Ascending aorta (tissue), 2 donors: ENCODE measurements at regions not wholly inside any gene's neighbourhood (a gene's known extent, or its start where the extent isn't known, plus 50 kb on each side); places are given as distances from the start of the nearest gene placed in this dataset.
"Not testable (repeated sequence)": the region's sequence is repeated elsewhere in the genome, so short reads cannot be mapped to it uniquely, and the experiment has no call there.

Experiments used
- DNase-seq, 2 donors: peaks; one replicate each; pipeline ENCODE4 v3.0.0-alpha.2; 2019; ENCODE audit warnings: low spot score in 2 of 2
- H3K27ac ChIP-seq, 2 donors: fragments of 200-600 bp; sonication (generic); one replicate each; pipeline ENCODE4 v1.5.1; 2016 to 2017; ENCODE audit warnings: mild to moderate bottlenecking in 1 of 2
- H3K27me3 ChIP-seq: fragments of 200-600 bp; sonication (generic); one replicate; pipeline ENCODE4 v1.5.1; 2017
- H3K36me3 ChIP-seq, 2 donors: fragments of 200-600 bp; sonication (generic); one replicate each; pipeline ENCODE4 v1.5.1; 2016
- H3K4me1 ChIP-seq, 2 donors: fragments of 200-600 bp; sonication (generic); one replicate each; pipeline ENCODE4 v1.5.1; 2016 to 2017; ENCODE audit warnings: mild to moderate bottlenecking in 1 of 2
- H3K4me3 ChIP-seq, 2 donors: fragments of 200-600 bp; sonication (generic); one replicate each; pipeline ENCODE4 v1.5.1; 2016 to 2017; ENCODE audit warnings: mild to moderate bottlenecking in 1 of 2
- H3K9me3 ChIP-seq, 2 donors: fragments of 200-600 bp; sonication (generic); one replicate each; pipeline ENCODE4 v1.5.1; 2016
- CTCF ChIP-seq, 3 experiments: fragments of 200-600 bp in 2 of 3; fragments of 450-650 bp in 1 of 3; sonication (generic) in 2 of 3; IDR thresholded peaks; one replicate each; pipeline ENCODE4 v1.5.1; 2016 to 2019; ENCODE audit warnings: antibody characterized with exemption in 3 of 3, mild to moderate bottlenecking in 1 of 3, moderate library complexity in 1 of 3
- intact Hi-C: fragments of 100-400 bp; cut with DNase I; formaldehyde crosslinking; loops from one replicate; pipeline ENCODE4 v1.15.1; 2023

GRCh38 chr6:137573739-137574138, 79.5 kb upstream of the OLIG3 start:
- TF ChIP-seq CTCF (IDR thresholded peaks at IDR 0.05) = no peak
- Histone ChIP-seq H3K27me3 (no peaks in the 10 kb centered on the region), H3K4me1 (no peaks in the 10 kb centered on the region), H3K27ac (no peak overlapping the region), H3K9me3 (no peaks in the 10 kb centered on the region), H3K36me3 (no peaks in the 10 kb centered on the region), H3K4me3 (no peak overlapping the region)
- intact Hi-C loops = no loop called here
- no peak for DNase-seq

- DNase-seq = no peak
- intact Hi-C loops = no loop called here
- Histone ChIP-seq H3K4me3 (no peak overlapping the region), H3K27me3 (no peaks in the 10 kb centered on the region), H3K27ac (no peak overlapping the region), H3K4me1 (no peaks in the 10 kb centered on the region), H3K36me3 (no peaks in the 10 kb centered on the region), H3K9me3 (no peaks in the 10 kb centered on the region)
- TF ChIP-seq CTCF (IDR thresholded peaks at IDR 0.05) = no peak
These were observed 85.4 kb upstream of the OLIG3 start for GRCh38 chr6:137579612-137580011.

DNA sequence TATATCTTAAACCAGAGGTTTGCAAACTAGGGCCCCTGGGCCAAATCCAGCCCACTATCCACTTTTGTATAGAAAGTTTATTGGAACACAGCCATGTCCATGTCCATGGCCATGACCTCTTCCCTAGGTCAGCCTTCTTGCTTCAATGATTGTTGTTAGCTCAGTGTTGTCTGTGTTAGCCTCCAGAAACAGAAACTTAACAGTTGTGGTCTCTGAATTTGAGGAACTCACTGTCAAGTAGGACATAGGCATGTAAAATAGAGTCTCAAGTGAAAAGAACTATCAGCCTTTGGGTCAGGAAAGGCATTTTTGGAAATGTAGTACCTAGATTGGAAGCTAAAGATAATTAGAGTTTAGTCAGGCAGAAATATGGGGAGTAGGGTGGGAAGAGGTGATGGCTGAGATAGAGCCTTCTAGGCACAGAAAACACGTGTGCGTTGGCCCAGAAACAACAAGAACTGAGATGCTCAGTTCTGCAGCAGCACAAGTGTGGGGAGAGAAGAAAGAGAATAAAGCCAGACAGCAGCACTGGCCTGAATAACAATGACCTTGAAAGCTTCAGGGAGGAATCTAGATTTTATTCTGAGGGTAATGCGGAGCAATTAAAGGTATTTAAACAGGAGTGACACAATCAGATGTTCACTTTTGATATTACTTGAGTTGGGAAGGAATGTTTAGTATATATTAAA, 87.0 kb upstream of the OLIG3 start:
- intact Hi-C loops = no loop called here
- no peak overlapping the region for H3K27ac ChIP-seq

GRCh38 chr6:137583519-137583918, 89.3 kb upstream of the OLIG3 start:
- H3K27ac ChIP-seq, intact Hi-C loops, DNase-seq, H3K4me1 ChIP-seq, H3K36me3 ChIP-seq, H3K9me3 ChIP-seq, H3K4me3 ChIP-seq, H3K27me3 ChIP-seq: not testable (repeated sequence)

More for the DNA sequence above, 87.0 kb upstream of the OLIG3 start:
- DNase-seq = no peak
- no peak overlapping the region for H3K4me3 ChIP-seq
- no peaks in the 10 kb centered on the region for H3K27me3 ChIP-seq
- no peaks in the 10 kb centered on the region for H3K36me3 ChIP-seq
- no peaks in the 10 kb centered on the region for H3K9me3 ChIP-seq
- TF ChIP-seq CTCF (IDR thresholded peaks at IDR 0.05) = no peak
- H3K4me1 ChIP-seq = no peaks in the 10 kb centered on the region

DNA sequence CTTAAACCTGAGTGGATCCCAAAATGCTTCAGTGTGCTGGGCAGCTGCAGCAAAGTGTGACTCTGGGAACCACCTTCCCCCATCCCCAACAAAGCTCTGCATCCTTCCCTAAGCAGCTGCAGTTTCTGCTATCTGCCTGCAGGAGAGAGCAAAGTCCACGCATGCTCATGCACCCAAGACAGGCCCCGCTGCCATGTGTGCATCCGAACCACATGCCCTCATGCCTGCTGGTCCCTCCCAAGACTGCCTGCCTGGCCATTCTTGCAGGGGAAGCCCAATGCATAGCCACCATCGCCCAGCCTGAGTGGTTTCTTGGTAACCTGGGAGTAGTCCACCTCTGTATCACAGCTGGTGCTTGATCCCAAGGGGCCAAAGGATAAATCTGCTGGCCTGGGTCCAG, 94.3 kb upstream of the OLIG3 start:
- H3K36me3 ChIP-seq = no peaks in the 10 kb centered on the region
- H3K9me3 ChIP-seq = peaks cover 0 to 17% of the 10 kb centered on the region in 2 donors
- DNase-seq = no peak
- no peak overlapping the region for H3K4me3 ChIP-seq
- no peaks in the 10 kb centered on the region for H3K4me1 ChIP-seq
- H3K27ac ChIP-seq = no peak overlapping the region
- TF ChIP-seq CTCF (IDR thresholded peaks at IDR 0.05) = no peak
- no peaks in the 10 kb centered on the region for H3K27me3 ChIP-seq
- intact Hi-C loops = no loop called here

DNA sequence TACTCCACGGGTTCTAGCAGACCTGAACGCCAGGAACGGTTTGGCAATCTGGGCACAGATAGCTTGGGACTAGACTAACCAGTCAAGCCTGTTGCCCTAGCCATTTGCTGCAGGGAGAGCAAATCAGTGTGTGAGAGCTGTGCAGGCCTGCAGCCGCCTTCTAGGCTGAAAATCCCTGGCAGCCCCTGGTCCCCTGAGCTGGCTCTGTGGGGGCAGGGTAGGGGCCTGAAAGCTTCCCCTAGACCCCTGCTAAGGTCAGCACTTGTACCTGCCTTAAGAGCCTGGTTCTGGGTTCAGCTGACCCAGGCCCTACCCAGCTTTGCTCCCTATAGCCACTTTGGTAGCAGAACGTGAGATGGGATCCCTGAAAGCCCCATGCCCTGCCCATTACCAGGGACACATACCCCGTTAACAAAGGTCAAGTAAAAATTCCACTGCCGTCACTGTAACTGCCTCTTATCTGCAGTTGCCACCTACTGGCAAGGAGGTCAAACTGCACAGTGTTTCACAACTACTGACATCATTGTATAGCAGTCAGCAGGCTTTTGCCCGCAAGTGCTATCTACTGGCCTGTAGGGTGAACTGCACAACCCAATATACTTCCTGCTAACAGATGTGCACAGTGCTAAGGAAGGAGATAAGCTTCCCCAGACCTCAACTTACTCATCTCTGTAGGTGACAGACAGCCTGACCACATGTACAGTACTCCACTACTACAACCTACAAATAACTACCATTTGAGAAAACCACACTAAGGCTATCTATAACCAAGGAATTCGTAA, 95.1 kb upstream of the OLIG3 start:
- no peak for DNase-seq
- intact Hi-C loops = no loop called here
- Histone ChIP-seq H3K4me3 (no peak overlapping the region), H3K4me1 (no peaks in the 10 kb centered on the region), H3K27me3 (no peaks in the 10 kb centered on the region), H3K27ac (no peak overlapping the region), H3K36me3 (no peaks in the 10 kb centered on the region), H3K9me3 (peaks cover 0 to 17% of the 10 kb centered on the region in 2 donors)
- TF ChIP-seq CTCF (IDR thresholded peaks at IDR 0.05) = no peak
